ENCODE measurements at regions not wholly inside any gene's neighbourhood (a gene's known extent, or its start where the extent isn't known, plus 50 kb on each side); places are given as distances from the start of the nearest gene placed in this dataset.

DNA sequence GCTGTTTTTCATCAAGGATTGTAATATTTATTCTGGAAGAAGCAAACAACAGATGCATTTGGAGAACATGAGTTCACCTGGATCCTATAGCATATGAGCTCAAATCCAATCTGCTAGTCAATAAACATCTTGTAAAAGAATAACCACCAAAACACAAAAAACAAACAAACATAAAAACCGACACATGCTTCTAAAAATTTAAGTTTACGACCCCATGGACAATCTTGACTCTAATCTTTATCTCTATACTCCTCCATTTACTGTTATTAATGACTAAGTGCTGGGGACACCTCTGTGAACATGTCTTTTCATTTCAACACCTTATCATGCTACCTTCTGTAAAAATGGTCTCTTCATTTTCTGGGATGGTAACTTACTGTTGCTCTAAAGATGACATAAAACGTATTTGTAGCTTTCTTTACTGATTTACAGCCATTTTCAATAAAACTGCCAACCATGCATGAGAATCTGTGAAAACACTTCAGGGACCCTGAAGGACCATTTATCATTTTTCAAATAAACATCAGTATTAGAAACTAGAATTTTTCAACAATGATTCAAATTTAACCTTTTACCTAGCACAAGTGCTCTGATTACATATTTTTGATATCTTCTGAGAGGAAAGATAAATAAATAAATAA is 123.8 kb upstream of the SOX5 start:
- DNase-seq, result no peak

DNA sequence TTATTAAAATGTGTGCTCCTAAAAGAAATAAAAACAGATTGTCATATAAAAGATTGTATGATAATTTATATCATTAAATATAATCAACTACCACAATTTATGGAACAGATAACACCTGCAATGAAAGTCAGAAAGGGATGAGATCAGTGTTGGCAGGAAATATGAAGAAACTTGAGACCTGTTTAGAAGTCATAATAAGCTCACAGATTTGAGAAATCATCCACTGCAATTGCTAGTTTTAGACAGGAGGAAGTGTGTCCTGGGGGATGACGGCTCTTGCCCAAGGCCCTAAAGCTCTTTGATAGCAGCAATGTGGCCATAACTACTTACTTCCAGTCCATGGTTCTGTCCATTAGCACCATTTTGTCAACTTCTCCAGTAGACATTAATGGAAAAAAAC is 122.8 kb upstream of the SOX5 start:
- DNase-seq, result no peak

DNA sequence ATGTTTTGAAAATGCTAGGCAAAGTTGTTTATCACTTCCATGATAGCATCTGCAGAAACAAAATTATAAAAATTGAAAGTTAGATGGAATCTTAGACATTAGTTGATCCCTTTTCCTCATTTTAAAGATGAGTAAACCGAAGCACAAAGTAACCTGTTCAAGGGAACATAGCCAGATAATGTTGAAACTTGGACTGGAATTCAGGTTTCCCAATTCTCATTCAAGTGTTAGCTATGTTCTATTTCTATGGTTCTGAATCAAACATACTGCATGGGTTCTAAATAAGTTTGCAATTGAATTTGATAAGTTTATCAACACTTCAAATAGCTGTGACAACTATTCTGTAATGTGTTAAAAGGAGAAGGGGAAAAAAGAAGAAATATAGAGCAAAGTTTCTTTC is 122.4 kb upstream of the SOX5 start:
- no peak for DNase-seq

DNA sequence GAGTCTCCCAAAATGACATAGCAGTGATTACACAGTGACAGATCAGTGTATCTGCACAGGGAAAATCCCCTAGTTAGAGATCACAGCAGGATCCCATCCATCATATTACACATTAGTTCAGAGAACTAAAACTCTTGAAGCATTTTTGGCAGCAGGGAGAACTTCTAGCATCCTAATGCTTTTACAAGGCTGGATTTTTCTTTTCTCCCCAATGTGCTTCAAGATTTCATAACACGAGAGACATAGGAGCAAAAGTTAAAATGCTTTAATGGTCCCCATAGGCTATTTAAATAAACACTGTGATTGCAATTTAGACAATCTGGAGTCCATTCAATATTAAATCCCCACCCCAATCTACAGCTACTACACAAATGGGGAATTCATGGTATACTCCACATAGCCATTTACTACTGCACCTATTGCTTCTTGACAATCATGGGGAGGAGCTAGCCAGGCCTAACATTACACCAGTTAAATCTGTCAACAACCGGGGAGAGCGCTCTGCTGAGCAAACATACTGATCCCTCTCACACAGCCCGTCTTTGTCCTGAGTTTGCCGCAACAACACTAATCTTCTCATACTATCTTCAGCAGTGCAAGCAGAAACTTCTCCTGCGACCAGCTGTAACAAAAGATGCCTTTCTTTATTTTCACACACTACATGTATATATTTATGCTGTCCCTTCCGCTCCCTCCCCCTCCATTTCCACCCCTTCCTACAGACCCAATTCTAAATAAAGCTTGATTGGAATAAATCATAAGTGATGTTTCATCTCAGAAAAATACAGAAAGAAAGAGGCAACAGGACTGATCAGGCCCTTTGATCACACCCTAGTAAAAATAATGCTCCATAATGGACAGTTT is 120.3 kb upstream of the SOX5 start:
- peak; percentile 20 for DNase-seq

DNA sequence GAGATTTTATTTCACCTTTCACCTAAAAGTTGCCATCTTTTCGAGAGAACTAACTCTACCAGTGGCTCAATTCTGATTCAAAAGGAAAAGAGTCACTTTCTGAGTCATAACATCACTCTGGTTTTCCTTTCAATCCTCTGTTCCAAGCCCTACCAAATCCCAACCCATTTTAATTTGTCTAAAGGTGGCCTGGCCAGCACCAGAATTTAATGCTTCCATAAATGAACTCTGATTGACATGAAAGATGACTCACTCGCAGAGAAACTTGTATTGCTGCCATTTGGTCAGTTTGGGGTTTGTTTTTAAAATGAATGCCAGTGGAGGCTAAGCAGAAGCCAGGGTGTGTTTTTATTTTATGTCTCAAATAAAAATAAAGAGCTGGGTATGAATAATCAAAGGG is 117.4 kb upstream of the SOX5 start:
- no peak for DNase-seq

DNA sequence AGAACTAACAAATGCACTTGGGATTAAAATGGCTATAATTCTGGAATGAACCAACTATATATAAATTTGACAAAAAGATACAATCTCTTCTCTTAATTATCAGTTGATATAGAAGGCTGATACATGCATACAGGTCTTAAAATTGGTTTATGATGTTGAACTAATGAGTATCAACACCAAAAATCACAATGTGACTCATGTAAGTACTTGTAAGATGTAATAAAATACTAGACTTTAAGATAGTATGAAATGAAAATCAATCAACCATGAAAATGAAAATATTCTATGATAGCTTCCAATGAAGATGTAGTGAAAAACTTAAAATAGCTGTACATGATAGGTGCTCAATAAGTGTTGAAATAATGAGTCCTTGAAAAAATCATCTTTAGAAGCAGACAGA is 116.6 kb upstream of the SOX5 start:
- no peak for DNase-seq

DNA sequence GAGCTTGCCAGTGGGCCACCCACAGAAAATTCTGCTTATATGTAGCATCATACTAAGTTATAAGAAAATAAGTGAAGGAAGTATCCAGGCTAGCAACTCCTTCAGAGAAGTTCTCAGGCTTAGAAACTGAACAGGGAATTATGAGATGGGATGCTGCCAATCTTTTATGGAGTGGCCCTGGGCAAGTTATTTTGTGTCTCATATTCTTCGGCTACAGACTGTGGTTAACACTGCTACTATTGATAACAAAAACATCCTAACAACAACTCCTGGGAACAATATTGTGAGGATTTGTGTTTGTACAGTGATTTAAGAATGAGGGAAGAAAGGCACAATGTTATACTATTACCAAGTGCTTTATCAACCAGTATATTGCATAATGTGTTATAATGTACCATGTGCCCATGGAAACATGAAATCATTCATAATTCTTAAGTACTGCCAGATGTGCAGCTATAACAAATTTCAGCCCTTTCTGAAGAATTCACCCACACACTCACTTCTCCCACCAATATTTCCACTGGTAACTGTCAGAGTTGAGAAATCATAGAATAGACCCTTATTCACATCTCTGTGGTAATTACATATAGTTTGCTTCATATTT is 113.3 kb upstream of the SOX5 start:
- no peak for DNase-seq

DNA sequence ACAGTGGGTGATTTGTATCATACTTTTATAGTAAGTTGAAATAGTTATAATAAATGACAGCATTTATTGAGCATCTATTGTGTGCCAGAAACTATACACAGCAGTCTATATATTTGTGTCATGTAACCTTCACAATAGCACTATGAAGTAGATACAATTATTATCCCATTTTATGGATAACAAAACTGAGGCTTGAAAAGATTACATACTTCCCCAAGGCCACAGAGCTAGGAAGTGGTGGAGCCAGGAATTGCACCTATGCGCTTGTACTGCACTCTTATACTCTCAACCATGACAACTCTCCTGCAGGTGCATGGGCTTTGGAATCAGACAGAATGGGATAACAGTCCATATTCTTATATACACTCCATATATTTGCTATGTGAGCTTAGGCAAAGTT is 110.6 kb upstream of the SOX5 start:
- no peak for DNase-seq

DNA sequence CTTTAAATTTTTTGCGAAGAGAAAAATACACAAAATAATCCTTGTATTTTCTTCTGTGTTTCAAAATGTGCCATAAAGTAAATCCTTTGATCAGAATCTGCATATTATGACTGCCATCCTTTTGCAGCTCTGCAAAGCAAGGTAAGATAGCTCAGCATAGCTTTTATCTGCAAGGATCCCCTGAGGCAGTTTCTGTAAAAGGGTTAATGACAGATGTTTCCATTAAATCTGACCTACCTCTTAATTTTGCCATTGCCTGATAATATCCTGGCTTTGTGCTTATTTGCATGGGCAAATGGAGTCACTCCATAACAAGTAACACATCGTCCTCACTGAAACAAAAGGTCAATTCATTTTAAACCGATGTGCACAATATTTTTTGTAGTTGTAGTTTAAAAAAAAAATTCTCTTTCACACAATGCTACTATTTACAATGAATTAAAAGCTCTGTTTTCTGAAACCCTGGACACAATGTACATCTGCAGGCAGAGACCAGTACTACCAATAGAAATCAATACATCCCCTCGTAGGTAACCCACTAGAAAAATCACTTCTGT is 108.5 kb upstream of the SOX5 start:
- DNase-seq, result no peak

DNA sequence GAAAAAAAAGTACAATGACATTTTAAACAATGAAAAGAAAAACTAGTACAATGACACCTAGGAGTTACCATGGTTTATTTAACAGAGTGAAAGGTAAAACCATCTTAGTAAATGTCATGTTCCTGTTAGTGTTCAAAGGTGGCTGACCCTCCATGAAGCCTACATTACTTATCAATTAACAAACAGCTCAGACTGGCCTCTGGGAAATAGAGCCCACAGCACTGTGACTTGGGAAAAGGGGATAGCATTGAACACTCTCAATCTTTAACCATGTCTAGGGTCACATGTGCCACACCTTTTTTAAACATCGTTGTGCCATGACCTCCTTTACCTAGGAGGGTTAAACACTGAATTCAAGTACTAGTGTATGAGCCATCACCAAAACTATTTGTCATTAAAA is 106.3 kb upstream of the SOX5 start:
- DNase-seq, result no peak

DNA sequence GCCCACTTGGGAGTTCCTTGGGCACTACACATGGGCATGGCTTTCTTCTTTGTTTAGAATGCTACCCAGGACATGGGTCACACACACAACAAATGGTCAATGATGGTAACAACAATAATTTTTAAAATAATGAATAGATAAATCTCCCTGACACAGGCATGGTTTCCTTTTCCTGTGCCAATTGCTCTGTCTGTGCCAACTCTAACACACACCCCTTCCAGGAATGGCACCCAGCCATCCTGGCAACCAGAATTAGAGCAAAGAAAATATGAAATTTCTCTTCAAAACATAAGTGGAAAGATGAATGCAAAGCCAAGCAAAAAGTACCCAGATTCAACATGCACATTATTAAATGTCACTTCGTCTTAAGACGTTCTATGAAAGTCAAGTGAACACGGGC is 104.9 kb upstream of the SOX5 start:
- no peak for DNase-seq

DNA sequence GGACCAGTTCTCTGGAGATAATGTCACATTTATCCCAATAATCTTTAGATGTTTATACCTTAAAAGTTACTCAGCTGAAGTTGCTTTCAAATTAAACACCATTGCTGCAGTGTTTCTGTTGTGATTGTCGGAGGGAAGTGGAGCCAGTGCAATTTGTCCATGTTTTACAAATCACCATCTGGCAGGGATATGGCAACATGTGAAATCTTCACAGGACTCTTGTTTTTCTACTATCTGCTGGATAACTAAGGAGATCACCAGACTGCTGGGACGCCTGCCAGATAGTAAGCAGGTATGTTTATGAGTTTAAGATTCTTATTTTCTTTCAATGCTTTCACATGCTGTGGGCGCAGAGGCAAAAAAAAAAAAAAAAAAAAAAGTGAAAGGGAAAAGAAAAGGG is 100.3 kb upstream of the SOX5 start:
- DNase-seq, result no peak

DNA sequence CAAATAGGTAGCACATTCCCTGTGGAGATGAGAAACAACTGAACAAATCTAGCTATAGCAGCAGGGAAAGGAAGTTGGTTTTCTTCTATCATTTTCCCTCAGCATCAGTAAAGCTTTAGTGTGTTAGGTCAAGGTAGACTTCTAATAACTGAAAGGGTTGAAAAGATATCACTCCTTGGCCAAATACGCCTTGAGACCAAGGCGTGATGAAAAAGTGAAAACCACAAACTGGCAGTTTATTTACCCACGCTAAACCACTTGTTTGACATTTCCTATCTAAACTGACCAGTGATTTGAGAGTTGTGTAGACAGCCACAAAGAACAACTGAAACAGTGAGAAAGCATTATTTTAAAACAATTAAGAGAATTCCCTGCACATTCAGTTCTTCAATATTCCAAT is 99.6 kb upstream of the SOX5 start:
- no peak for DNase-seq

DNA sequence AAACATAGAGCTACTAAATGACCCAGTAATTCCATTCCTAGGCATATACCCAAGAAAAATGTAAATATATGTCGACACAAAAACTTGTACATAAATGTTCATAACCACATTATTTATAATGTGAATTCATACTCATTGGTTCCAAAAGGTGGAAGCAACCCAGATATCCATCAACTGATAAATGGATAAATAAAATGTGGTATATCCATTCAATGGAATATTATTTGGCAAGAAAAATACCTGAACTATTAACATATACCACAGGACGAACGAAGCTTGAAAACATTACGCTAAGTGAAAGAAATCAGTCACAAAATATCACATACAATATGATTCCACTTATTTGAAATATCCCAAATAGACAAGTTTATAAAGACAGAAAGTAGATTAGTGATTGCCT is 99.0 kb upstream of the SOX5 start:
- no peak for DNase-seq

DNA sequence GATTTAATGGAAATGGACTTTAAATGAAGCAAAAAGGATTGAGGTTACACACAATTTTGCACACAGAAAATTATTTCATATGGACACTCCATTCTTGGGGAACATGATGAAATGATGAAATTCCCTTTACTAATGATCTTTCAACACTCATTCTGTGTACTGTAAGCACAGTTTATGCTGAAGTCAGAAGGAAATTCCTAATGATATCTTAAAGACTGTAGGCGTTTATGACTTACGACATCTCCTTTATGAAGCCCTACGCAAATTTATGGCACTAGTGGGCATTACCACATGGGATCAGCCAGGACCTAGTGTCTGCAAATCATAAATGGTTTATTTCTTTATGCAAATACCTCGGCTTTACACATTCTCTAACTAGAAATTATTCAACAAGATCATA is 97.9 kb upstream of the SOX5 start:
- DNase-seq, result no peak

DNA sequence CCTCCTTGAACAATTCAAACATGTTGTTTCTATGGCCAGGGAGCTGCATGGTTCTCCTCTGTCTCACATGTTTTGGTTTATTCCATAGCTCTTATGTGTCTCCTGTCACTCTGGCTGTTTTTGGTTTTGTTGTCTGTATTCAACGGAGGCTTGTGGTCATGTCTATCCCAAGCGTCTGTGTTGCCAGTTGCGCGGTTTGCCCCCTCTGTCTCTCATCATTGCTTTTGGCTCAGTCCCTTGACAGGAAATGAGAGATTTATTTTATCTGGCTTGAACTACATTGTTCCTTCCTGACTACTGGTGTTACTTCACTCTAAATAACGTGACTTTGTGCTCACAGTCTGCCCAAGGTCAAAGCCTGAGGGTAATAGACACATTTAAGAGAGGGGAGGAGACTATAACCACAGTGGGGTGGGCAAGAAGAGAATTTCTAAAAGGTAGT is 96.4 kb upstream of the SOX5 start:
- peak; percentile 3 for DNase-seq

DNA sequence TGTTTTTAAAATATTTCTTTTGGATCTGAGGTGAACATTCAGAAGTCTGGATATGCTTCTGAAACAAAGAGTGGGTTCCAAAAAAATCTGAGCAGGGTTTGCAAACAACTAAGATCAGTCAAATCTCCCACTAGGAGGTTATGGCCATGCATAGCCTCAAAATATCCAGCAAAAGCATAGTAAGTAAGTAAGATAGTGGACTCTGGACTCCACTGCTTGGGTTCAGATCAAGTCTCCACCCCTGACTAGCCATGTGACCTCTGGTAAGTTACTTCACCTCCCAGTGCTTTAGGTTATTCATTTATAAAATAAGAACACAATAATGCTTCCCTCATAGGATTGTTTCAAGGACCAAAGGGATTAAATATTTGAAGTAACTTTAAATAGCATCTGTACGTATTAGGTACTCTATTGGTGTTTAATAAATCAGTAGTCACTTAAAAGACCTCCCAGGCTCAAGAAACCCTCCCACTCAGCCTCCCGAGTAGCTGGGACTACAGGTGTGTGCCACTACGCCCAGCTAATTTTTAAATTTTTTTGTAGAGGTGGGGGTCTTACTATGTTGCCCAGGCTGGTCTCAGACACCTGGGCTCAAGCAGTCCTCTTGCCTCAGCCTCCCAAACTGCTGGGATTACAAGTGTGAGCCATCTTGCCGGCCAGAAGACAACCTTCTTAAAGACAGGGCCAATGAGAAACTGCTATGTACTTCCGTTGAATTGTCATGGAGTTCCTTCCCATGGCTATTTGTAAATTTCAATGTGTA is 95.7 kb upstream of the SOX5 start:
- no peak for DNase-seq

DNA sequence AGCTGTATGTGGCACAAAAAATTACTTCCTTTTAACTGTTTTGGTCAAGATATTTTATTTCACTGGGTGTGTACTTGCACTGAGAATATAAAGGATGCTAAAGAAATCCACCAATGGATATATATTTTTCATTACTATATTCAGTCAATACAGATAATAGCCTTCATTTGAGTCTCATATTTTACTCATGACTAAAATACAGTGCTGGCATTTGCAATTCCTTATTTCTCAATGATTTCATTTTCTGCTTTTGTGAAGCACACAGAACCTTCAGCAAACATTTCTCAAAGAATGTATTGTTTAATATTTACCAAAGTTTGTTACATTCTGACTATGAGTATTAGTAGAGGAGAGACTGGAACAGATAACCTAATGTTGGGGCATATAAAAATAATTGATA is 93.2 kb upstream of the SOX5 start:
- DNase-seq, result no peak

DNA sequence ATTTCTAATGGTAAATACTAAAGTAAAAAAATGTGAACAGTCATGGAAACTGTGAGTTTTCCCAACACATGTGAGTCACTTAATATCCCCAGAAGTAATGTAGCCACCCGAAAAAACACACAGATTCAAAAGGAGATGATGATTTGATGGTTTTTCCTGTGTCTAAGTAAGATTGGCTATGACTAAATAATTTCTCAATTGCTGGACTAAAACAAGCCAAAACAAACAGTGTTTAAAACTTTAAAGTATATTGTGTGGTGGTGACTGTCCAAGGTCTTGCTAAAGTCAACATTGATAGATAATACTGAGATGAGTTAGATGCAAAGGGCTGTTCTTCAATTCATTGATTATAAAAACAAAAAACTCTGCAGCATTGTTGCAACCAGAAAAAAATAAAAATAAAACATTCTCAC is 89.6 kb upstream of the SOX5 start:
- DNase-seq, result no peak

DNA sequence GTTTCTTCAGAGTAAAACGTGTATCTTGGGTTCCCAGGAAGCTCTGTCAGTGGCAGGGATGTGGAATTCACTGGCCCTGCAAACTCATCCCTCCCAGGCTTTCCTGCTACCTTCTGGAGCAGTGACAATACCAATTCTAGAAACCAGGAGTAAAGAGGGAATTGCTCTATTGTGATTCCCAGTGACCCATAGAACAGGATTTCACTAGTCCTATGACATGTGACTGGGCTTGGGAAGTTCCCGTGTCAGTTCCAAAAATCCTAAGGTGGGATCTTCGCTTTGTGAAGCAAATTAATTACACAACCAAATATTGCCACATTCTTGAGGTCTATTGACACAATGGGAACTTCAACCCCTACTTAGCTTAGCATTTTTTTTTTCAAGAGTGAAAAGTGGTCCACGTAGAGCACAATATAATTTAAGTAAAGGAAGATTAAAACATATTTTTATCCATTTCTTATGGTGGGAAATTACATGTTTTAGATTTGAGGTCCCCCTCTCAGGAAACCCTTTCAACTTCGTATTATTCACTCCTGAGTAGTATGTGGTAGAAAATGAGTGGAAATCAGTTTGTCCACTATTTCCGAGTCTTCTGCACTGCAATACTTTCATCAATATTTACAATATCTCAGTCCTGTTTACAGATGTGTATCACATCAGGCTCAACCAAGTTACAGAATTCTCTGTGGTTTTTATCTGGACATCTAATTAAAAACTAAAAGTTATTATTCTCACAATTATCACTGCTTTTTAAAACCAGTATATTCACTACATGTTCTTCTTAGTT is 88.9 kb upstream of the SOX5 start:
- no peak for DNase-seq

DNA sequence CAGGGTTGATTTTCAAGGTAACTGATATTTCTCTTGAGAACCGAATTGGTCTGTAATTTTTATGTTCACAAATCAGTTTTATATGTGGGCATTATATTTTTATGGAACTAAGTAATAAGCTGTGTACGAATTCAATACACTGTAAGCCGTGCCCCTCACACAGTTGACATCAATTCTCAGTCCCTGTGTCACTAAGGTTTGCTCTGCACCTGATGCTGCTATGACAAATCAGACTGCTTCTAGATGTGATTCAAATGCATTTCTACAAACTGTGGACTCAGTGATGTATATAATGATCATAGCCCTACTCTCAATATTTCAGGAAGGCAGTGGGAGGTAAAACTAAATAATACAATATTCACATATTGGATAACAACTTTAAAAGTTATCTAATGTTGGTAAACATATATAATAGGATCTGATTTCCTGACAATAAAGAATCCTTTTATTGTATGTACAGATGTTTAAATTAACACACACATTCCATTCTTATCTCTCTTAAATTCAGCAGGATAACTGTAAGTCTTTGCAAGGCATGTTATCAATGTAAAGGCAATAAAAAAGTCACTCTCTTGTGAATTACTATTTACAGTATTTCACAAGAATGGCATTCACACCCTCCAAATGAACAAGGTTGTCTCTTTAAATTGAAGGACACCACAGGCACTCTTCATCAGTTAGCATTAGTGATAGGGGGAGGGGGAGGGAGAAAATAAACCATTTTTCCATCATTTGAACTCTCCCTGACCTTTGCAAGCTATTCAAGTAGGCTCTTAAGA is 87.2 kb upstream of the SOX5 start:
- no peak for DNase-seq
